Right cardiac atrium (tissue), 5 donors: ENCODE measurements at regions not wholly inside any gene's neighbourhood (a gene's known extent, or its start where the extent isn't known, plus 50 kb on each side); places are given as distances from the start of the nearest gene placed in this dataset.
"Not testable (repeated sequence)": the region's sequence is repeated elsewhere in the genome, so short reads cannot be mapped to it uniquely, and the experiment has no call there.

ENCODE experiments used
- ATAC-seq, 2 donors: fragments of 200-7000 bp; cut with Tn5 transposase; one replicate each; pipeline versions ENCODE4 v1.8.0 to v1.9.1; 2020; ENCODE audit warnings: moderate library complexity in 2 of 2, mild to moderate bottlenecking in 1 of 2
- DNase-seq, 3 donors: peaks; one replicate each; pipeline ENCODE4 v3.0.0-alpha.2; 2020
- H3K27ac ChIP-seq: one replicate; pipeline ENCODE4 v1.5.1; 2013; ENCODE audit warnings: mild to moderate bottlenecking, low read length, control low read depth, moderate library complexity
- H3K27me3 ChIP-seq: one replicate; pipeline ENCODE4 v1.6.1; 2013; ENCODE audit not compliant: control insufficient read depth, insufficient read depth
- H3K4me1 ChIP-seq: one replicate; pipeline ENCODE4 v1.6.1; 2013; ENCODE audit warnings: low read length; ENCODE audit not compliant: control insufficient read depth, insufficient read depth
- H3K4me3 ChIP-seq: one replicate; pipeline ENCODE4 v1.5.1; 2013; ENCODE audit warnings: low read length, control low read depth
- H3K9me3 ChIP-seq: one replicate; pipeline ENCODE4 v1.6.1; 2013; ENCODE audit warnings: low read length; ENCODE audit not compliant: control insufficient read depth
- WGBS: extraction: QIAGEN DNeasy Blood & Tissue Kit; methylation state at CpG from one replicate; pipeline ENCODE4 v1.1.7; 2013; 5-methylcytosine and 5-hydroxymethylcytosine counted together
- intact Hi-C, 4 donors: fragments of 100-400 bp; cut with DNase I; formaldehyde crosslinking; loops; one replicate each; pipeline versions ENCODE4 v1.11.0 to v1.14.0; 2022 to 2023
- donor health status: healthy with polysubstance abuse.
- donor health status: DM: no; HTN: yes; CAD: no.
- donor health status: DM: no; HTN: no; CAD: no.
- donor health status: DM: no; HTN: yes; CAD: no; lungs with severe emphysema.
- donor health status: DM: yes; HTN: yes; CAD: no.

GRCh38 chr1:10915594-10915993 is 96.9 kb upstream of the TARDBP start:
- H3K9me3 ChIP-seq, result no peaks in the 10 kb centered on the region
- intact Hi-C loops, result no loop called here
- no peak overlapping the region for H3K27ac ChIP-seq
- ATAC-seq (peak in 1 of 2 donors; percentile 27), DNase-seq (no peak)
- no peak overlapping the region for H3K4me3 ChIP-seq
- H3K27me3 ChIP-seq, result no peaks in the 10 kb centered on the region
- 73% methylated on average over 8 of the region's 8 CpGs for WGBS
- no peaks in the 10 kb centered on the region for H3K4me1 ChIP-seq

GRCh38 chr1:10916311-10916710 is 96.1 kb upstream of the TARDBP start:
- DNase-seq (no peak), ATAC-seq (no peak)
- Histone ChIP-seq H3K9me3 (no peaks in the 10 kb centered on the region), H3K4me3 (no peak overlapping the region), H3K27ac (no peak overlapping the region), H3K27me3 (no peaks in the 10 kb centered on the region), H3K4me1 (no peaks in the 10 kb centered on the region)
- intact Hi-C loops, result no loop called here
- WGBS, result 59% methylated on average over 5 of the region's 5 CpGs

DNA sequence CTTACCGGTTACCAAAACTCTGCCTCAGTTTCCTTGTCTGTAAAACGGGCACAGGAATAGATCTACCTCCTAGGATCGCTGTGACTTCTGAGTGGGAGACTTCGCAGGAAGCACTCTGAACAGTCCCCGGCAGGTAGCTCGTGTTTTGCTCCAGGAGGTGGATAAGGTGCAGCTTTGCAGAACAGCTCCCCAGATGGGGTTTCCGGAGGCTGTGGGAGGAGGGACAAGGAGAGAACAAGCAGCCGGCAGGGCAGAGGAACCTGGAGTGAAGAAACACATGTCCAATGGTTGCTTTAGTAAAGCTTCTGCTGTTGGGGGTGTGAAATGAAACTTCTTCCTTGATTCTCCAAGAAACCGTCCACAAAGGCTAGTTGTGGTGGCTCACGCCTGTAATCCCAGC is 95.5 kb upstream of the TARDBP start:
- ATAC-seq, result no peak
- no peaks in the 10 kb centered on the region for H3K4me1 ChIP-seq
- DNase-seq, result no peak
- no peaks in the 10 kb centered on the region for H3K9me3 ChIP-seq
- H3K27me3 ChIP-seq, result no peaks in the 10 kb centered on the region
- no peak overlapping the region for H3K27ac ChIP-seq
- 77% methylated on average over 10 of the region's 10 CpGs for WGBS
- no peak overlapping the region for H3K4me3 ChIP-seq
- intact Hi-C loops, result no loop called here

GRCh38 chr1:10917513-10918454 is 94.7 kb upstream of the TARDBP start:
- Histone ChIP-seq H3K4me3 (no peak overlapping the region), H3K27ac (no peak overlapping the region), H3K27me3 (no peaks in the 10 kb centered on the region), H3K9me3 (no peaks in the 10 kb centered on the region), H3K4me1 (no peaks in the 10 kb centered on the region)
- WGBS, result 40% methylated on average over 10 of the region's 10 CpGs
- DNase-seq (no peak), ATAC-seq (no peak)
- intact Hi-C loops, result no loop called here

- no peak overlapping the region for H3K4me3 ChIP-seq
- DNase-seq (no peak), ATAC-seq (no peak)
- no peaks in the 10 kb centered on the region for H3K4me1 ChIP-seq
- H3K9me3 ChIP-seq, result no peaks in the 10 kb centered on the region
- no peak overlapping the region for H3K27ac ChIP-seq
- WGBS, result 68% methylated on average over 5 of the region's 5 CpGs
- intact Hi-C loops, result no loop called here
- H3K27me3 ChIP-seq, result no peaks in the 10 kb centered on the region
These were observed 93.9 kb upstream of the TARDBP start for GRCh38 chr1:10918531-10918930.

DNA sequence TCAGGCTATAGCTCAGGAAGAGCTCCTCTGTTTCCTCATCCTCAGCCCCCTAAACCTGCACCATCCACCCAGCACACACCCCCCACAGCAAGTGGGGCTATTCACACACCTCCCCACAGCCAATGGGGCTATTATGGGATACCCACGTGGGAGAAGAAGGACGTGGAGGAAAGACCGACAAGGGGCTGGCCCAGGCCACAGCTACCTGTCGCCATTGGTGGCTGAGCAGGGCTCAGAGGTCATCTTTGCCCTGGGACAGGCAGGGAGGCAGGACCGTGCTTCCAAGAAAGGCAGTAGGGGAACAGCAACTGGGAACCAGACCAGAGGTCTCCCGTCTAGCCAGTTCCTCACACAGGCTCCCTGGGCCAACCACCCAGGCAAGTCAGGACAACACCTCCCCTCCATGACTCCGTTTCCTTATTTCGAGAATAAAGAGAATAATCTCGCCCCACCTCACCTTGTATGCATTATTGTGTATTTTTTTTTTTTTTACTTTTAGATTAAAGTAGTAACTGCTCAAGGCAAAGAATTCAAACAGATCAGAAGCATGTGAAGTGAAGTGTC is 92.3 kb upstream of the TARDBP start:
- no peak overlapping the region for H3K4me3 ChIP-seq
- DNase-seq (no peak), ATAC-seq (no peak)
- H3K4me1 ChIP-seq, result no peaks in the 10 kb centered on the region
- H3K27ac ChIP-seq, result no peak overlapping the region
- no peaks in the 10 kb centered on the region for H3K9me3 ChIP-seq
- WGBS, result 72% methylated on average over 9 of the region's 9 CpGs
- intact Hi-C loops, result no loop called here
- H3K27me3 ChIP-seq, result no peaks in the 10 kb centered on the region

GRCh38 chr1:10922315-10923060 is 90.0 kb upstream of the TARDBP start:
- ATAC-seq, DNase-seq: not testable (repeated sequence)
- WGBS, result 84% methylated on average over 8 of the region's 8 CpGs

DNA sequence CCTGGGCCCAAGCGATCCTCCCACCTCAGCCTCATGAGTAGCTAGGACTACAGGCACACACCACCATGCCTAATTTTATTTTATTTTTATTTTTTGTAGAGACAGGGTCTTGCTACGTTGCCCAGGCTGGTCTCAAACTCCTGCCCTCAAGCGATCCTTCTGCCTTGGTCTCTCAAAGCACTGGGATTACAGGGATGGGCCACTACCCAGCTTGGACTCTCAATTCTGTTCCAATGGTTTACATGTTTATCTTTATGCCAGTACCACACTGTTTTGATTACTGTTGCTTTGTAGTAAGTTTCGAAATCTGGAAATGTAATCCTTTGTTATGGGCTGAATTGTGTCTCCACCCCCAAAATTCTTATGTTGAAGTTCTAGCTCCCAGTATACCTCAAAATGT is 88.4 kb upstream of the TARDBP start:
- Histone ChIP-seq H3K27ac (no peak overlapping the region), H3K4me3 (no peak overlapping the region), H3K27me3 (no peaks in the 10 kb centered on the region), H3K4me1 (no peaks in the 10 kb centered on the region), H3K9me3 (no peaks in the 10 kb centered on the region)
- no peak for DNase-seq
- intact Hi-C loops, result no loop called here
- 91% methylated on average over 4 of the region's 4 CpGs for WGBS
- ATAC-seq, result no peak

More at GRCh38 chr1:10922315-10923060, 90.0 kb upstream of the TARDBP start:
- H3K4me3 ChIP-seq, intact Hi-C loops, H3K27me3 ChIP-seq, H3K4me1 ChIP-seq, H3K9me3 ChIP-seq, H3K27ac ChIP-seq: not testable (repeated sequence)

DNA sequence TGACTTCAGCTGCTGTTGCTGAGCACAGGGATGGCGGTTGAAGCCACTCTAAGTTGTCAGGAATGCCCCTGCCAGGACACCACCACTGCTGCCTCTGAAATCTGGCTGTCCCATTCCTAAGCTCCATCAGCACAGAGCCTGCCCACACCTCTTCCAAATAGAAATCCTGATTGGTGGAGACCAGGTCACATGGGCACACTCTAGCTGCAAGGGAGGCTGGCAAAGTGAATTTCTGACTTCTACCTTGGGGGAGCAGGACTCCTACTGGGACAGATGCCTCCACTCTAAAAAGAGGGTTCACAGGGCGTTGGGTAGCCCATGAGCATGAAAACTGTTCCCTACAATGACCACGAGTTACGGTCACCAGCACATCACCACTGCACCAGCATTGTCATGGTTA is 83.8 kb upstream of the TARDBP start:
- DNase-seq, result no peak
- intact Hi-C loops, result no loop called here
- H3K27ac ChIP-seq, result no peak overlapping the region
- H3K27me3 ChIP-seq, result no peaks in the 10 kb centered on the region
- no peak for ATAC-seq
- no peaks in the 10 kb centered on the region for H3K4me1 ChIP-seq
- H3K9me3 ChIP-seq, result no peaks in the 10 kb centered on the region
- WGBS, result 91% methylated on average over 4 of the region's 4 CpGs
- no peak overlapping the region for H3K4me3 ChIP-seq

DNA sequence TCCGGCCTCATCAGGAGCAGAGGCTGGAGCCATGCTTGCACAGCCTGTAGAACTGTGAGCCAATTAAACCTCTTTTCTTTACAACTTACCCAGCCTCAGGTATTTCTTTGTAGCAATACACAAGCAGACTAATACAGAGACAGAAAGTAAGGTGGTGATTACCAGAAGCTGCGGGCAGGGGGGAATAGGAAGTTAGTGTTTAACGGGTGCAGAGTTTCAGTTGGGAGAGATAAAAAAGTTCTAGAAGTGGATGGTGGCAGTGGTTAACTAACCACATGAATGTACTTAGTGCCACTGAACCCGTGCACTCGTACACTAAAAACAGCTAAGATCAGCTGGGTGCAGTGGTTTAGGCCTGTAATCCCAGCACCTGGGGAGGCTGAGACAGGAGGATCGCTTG is 80.4 kb upstream of the TARDBP start:
- no peak for ATAC-seq
- DNase-seq, result no peak
- intact Hi-C loops, result no loop called here
- Histone ChIP-seq H3K4me3 (no peak overlapping the region), H3K4me1 (no peaks in the 10 kb centered on the region), H3K27ac (no peak overlapping the region), H3K27me3 (no peaks in the 10 kb centered on the region), H3K9me3 (no peaks in the 10 kb centered on the region)
- WGBS, result 77% methylated on average over 6 of the region's 6 CpGs

- Histone ChIP-seq H3K27ac (no peak overlapping the region), H3K27me3 (no peaks in the 10 kb centered on the region), H3K4me1 (no peaks in the 10 kb centered on the region), H3K9me3 (no peaks in the 10 kb centered on the region), H3K4me3 (no peak overlapping the region)
- intact Hi-C loops, result no loop called here
- ATAC-seq (no peak), DNase-seq (no peak)
- WGBS, result 62% methylated on average over 12 of the region's 12 CpGs
These were observed 78.2 kb upstream of the TARDBP start for GRCh38 chr1:10934150-10934818.
